ENCODE measurements at regions not wholly inside any gene's neighbourhood (a gene's known extent, or its start where the extent isn't known, plus 50 kb on each side); places are given as distances from the start of the nearest gene placed in this dataset.

DNA sequence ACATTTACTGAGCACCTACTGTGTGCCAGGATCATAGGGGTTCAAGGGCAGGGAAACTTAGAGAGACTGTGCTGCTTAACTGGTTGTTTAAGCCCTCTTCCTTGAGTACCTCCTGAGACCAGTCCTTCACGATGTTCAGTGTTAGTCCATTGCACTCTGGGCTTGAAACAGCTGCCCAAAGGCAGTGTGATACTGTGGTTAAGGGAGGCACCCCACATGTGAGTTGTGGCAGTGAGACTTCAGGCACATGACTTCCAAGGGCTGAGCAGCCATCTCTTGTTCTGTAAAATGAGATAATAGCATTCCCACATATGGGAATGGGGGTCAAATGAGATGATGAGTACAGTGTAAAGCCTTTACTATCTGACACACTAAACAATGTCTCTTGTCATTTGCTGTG is 75.1 kb downstream of the LINGO1 start:
- DNase-seq, result no peak

- DNase-seq, result no peak
These were observed 75.6 kb downstream of the LINGO1 start for GRCh38 chr15:77557144-77557543.

- DNase-seq, result no peak
These were observed 76.1 kb downstream of the LINGO1 start for GRCh38 chr15:77556622-77557021.

GRCh38 chr15:77555232-77555631 is 77.5 kb downstream of the LINGO1 start:
- no peak for DNase-seq

GRCh38 chr15:77554306-77555080 is 78.2 kb downstream of the LINGO1 start:
- DNase-seq, result no peak

DNA sequence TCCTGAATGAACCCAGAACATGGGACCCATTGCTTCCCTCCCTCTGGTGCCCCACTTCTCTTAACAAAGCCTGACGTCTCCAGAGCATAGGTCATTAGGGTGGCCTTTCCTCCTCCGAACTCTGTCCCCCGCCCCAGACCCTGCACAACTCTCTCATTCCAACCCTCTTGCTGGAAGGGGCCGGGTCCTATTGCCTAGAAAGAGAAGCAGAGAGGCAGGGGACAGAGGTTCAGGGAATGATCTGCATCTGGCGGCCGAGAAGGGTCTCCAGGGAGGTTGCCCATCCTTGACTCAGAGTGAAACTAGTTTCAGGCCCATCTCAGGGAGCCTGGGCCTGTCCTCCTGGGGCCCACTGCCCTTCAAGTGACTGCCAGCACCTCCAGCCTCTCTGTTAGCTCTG is 79.0 kb downstream of the LINGO1 start:
- no peak for DNase-seq

- no peak for DNase-seq
These were observed 79.5 kb downstream of the LINGO1 start for GRCh38 chr15:77553257-77553656.

DNA sequence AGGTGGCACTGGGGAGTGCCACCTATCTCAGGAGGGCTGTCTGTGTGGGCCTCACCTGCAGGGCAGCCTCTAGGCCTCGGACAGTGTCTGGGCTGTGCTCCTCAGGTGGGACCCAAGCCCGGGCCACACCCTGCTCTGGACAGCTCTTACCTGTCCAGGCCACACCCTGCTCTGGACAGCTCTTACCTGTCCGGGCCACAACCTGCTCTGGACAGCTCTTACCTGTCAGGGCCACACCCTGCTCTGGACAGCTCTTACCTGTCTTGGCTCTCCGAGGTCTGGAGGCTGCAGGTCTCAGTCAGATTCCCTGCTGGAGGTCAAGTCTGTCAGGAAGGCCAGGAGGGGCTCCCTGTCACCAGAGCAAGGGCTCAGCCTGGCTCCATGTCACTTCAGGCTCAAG is 80.6 kb downstream of the LINGO1 start:
- no peak for DNase-seq

DNA sequence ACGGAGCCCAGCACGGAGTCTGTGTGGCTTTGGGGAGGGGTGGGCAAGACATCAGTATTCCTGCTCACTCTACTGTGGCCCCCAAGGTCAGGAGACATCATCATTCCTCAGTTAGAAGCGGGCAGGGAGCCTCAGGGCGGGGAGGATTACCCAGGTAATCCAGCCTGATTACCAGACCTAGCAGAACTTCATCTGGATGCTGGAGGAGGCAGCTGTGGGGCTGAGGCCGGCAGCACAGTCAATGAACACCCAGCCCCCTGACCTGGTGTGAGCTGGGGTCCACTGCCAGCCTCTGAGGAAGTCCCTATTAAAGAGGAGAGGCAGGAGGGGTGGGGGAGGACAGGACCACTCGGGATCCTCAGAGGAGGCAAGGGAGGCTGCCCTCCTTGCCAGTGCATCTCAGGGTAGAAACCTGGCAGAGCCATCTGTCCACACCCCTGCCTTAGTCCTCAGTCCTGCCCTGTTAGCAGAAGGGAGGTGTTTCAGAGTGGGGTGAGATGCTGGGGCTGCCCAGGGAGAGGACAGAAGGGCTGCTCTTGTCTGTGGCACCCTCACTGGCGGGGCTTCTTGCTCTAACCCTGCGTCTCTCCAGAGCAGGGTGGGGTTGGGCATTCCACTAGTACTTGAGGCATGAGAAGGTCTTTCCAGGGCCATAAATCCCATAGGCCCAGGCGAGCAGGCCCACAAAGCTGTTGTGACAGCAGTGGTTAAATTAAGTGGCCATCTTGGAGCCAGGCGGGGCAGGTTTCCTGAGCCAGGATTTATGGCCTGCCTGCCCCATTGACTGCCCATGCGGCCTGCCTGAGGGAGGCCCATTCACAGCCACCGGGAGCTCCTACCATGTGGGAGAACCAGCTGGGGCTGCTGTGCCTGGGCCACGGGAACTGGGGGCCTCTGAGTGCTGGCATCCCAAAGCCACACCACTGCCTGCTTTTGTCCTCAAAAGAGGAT is 82.1 kb downstream of the LINGO1 start:
- no peak for DNase-seq

DNA sequence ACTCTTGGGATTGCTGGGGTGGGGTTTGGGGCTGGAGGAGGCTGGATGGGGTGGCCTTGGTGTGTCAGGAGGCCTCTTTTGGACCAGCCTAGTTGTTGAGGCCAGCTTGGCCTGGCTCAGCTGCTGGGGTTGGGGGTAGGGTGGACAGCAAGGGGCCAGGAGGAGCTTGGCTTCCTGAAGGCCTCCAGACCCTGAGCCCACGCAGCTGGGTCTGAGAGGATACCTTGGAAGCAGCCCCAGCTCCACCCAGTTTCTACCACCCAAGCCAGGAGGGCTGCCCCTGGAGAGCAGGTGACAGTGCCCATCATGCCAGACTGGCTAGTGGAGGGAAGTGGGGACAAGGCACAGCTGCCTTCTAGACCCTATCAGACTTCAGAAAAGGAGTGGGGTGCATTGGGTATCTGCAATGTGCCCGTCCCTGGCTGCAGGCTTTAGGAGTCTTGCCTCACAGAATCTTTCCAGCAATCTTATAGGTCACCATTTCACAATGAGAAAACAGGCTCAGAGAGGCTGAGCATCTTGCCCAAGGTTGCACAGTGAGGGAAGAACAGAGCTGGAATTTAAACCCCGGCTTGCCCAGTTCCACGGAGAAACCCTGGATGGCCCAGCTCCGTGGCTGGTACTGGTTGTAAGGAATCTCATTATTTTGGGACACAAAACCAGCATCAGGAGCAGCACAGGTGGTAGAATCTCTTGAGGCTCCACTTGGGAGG is 83.0 kb downstream of the LINGO1 start:
- no peak for DNase-seq

DNA sequence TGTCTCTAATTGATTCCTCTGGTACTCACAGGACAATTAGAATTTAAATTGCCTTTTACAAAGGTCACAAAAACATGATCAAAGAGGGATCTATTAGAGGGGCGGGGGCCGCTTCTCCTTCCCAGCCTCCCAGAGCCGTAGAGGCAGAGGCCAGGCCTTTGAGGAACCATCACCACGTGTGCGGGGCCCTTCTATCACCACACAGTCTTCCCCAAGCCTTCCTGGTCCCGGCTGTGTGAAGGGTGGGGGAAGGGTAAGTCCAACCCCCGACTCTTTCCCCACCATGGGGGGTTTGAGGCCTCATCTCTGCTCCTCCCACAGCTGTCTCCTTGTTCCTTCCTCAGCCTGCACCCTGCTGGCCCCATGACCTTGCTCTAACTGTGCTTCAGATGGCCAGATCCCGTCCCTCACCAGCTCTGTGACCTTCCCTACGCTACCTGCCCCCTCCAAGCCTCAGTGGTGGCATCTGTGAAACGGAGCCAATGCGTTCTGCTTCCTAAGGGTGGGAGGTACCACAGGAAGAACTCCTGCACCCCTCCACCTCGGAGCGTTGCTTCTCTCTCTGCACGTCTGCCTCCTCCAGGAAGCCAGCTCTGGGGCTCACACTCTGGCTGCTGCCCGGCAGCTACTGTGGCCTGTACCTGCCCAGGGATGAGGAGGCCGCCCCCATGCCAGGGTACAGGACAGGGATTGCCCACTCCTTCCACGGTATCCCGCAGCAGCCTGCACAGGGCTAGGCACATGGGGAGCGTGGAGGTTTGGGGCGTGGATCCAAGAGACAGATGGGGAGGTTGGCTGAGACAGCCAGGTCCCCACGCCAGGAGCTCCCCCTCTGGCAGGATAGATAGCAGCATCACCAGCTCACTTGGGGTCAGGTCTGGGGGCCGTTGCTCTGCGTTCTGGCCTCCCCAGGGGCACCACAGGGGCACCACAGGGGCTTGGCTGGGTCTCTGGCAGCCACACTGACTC is 83.8 kb downstream of the LINGO1 start:
- DNase-seq, result no peak

- no peak for DNase-seq
These were observed 84.7 kb downstream of the LINGO1 start for GRCh38 chr15:77547801-77548588.

DNA sequence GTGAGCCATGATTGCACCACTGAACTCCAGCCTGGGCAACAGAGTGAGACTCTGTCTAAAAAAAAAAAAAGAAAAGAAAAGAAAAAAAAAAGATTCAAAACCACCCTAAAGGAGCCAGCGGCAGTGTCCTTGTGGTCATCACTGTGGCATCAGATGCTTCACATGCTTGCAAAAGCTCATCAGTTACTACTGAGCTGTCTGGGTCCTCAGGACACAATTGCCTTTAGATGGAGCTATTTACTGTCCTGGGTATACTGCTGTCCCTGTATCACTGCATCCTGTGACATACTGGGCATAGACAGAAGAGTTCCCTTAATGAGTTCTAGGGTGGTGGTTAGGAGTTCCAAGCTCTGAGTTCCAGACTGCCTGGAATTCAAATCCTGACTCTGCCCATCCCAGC is 85.8 kb downstream of the LINGO1 start:
- DNase-seq, result no peak

DNA sequence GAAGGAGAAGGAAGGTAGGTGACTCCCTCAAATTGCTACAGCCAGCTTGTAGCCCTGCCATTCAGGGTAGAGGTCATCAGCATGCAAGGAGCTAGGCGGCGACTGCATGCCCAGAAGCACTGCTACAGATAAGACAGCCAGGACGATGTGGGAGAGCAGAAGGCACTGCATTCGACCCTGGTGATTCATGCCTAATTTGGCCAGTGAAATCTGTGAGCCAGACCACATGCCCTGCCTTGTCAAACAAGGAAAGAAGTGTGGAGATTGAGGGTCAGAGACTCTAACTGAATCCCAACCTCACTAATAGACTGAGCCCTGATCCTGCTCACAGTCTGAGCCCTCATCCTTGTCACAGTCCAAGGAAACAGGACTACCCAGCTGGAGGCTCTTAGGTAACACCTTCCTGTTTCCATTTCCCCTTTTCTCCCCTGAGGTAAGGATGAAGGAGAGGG is 86.6 kb downstream of the LINGO1 start:
- DNase-seq, result no peak

GRCh38 chr15:77545058-77545457 is 87.7 kb downstream of the LINGO1 start:
- no peak for DNase-seq

DNA sequence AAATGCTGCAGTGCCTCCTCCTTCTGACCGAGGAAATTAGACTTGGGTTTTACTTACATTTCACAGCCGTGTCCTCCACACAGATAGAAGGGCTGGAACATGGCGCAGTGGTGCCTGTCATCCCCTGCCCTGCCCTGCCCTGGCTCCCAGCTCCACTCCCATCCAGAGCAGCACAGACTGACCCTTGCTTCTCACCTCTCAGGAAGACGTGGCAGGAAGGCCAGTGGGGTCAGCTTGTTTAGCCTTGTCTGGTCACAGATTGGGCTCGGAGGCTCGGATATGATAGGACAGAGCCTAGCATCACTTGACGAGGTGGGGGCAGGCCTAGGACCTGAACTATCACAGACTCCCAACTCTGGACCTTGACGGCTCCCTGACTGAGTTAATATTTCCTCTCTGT is 88.5 kb downstream of the LINGO1 start:
- no peak for DNase-seq

DNA sequence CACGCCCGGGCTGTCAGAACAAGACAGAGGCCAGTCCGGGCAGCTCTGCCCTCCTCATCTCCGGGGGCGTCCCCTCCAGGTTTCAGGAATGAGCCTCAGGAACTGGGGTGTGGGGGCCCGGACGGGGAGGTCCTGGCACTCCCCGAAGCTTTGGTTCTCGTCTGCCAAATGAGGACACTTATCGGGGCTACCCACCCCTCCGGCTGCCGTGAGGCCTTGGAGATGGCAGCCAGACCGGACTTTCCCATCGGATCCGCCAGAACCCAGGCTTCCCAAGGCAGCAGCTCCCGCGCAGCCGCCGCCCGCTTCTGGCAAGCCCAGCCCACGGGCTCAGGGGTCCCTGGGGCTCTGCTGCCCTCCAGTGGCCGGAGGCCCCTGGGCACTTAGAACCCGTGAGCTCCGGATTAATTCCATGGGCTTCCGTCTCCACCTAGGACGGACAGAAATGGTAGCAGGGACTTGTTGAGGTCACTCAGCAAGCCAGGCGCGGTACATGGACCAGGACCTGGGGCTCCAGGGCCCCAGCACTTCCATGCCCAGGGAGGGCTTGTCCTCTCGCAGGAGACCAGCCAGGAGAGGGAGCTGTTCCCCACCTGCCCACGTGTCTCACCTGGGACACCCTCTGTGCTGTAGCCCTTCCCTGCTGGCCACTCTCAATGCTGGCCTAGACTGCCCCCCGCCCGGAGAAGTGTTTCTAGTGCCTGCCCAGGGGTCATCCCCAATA is 89.4 kb downstream of the LINGO1 start:
- peak; percentile 61 for DNase-seq

DNA sequence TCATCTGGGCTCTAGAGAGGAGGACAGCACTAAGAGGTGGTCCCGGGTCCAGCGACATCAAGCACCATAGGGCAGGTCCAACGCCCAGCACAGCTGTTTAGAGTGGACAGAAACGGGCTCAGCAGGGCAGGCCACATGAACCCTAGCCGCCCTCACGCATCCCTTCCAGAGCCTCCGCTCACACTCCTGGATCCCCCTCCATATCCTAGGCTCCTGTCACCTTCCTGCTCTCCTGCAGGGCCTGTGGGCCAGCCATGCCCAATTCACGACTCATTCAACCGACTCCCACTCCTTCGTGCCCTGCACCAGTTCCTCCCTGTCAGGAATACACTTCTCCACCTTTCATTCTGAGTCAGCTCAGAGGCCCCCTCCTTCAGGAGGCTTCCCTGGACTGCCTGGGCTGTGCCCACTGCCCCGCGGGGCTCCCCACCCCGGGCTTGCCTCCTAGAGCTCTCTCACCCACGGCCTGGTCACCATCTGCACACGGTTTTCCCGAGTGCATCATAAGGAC is 90.2 kb downstream of the LINGO1 start:
- DNase-seq, result no peak

GRCh38 chr15:77541421-77542181 is 91.1 kb downstream of the LINGO1 start:
- no peak for DNase-seq

Data from central memory CD4-positive, alpha-beta T cell (primary cell).